ENCODE measurements at regions not wholly inside any gene's neighbourhood (a gene's known extent, or its start where the extent isn't known, plus 50 kb on each side); places are given as distances from the start of the nearest gene placed in this dataset.

- POLR2A ChIA-PET: no interaction called here
- CTCF ChIA-PET: no interaction called here
- intact Hi-C loops (cut with micrococcal nuclease): no loop called here
- H3K36me3 ChIP-seq (ENCODE audit: control insufficient read depth in 1 of 2, insufficient read depth in 2 of 2, low read length in 2 of 2): no peaks in the 10 kb centered on the region
- no peak overlapping the region for H2AFZ ChIP-seq (ENCODE audit: low read depth, low read length, poor library complexity, severe bottlenecking)
- H3K27ac ChIP-seq (ENCODE audit: low read depth, low read length): no peak overlapping the region
- no peaks in the 10 kb centered on the region for H3K9me2 ChIP-seq (ENCODE audit: insufficient read depth)
- no peak for TF ChIP-seq POLR2AphosphoS5 (IDR thresholded peaks at IDR 0.05; ENCODE audit: low read depth, low read length)
- no peak for TF ChIP-seq ATF3 (IDR thresholded peaks at IDR 0.05)
- TF ChIP-seq ZNF274 (IDR thresholded peaks at IDR 0.05; ENCODE audit: low read depth, low read length): no peak
- TF ChIP-seq FOSL1 (IDR thresholded peaks at IDR 0.05; ENCODE audit: low read depth): no peak
- no peak for TF ChIP-seq SIN3A (IDR thresholded peaks at IDR 0.05; ENCODE audit: low read depth)
- TF ChIP-seq EZH2phosphoT487 (IDR thresholded peaks at IDR 0.05; ENCODE audit: borderline replicate concordance): no peak
- no peak for TF ChIP-seq ZFX (IDR thresholded peaks at IDR 0.05)
- no peaks in the 10 kb centered on the region for H4K20me1 ChIP-seq (ENCODE audit: insufficient read depth)
- no peak overlapping the region for H3K4me2 ChIP-seq (ENCODE audit: low read length)
- ATAC-seq (no peak), DNase-seq (ENCODE audit: low read depth, low spot score) (no peak)
- H3K27me3 ChIP-seq (ENCODE audit: insufficient read depth, low read length): no peaks in the 10 kb centered on the region
- no peaks in the 10 kb centered on the region for H3K4me1 ChIP-seq (ENCODE audit: control insufficient read depth in 1 of 2, insufficient read depth in 2 of 2, low read length in 2 of 2)
- no TSS peak for BruUV-seq (replicated peaks)
- no peak overlapping the region for H3K4me3 ChIP-seq (replicated peaks in 1 of 2; ENCODE audit: low read depth in 1 of 2, low read length in 2 of 2)
- H3K79me2 ChIP-seq (ENCODE audit: insufficient read depth, low read length): no peaks in the 10 kb centered on the region
- RAD21 ChIA-PET (ENCODE audit: low non-redundant PET in 1 of 2, low total read pairs in 2 of 2, uncharacterized antibody in 2 of 2, unreplicated experiment in 2 of 2): no interaction called here
- H3K9me3 ChIP-seq (ENCODE audit: control insufficient read depth in 1 of 2, insufficient read depth in 1 of 2, low read depth in 1 of 2, low read length in 2 of 2): peaks cover 0 to 5% of the 10 kb centered on the region in 2 experiments; a peak in 1 of 4 replicates
- no peak overlapping the region for H3K9ac ChIP-seq (ENCODE audit: low read length)
Observed at GRCh38 chr5:1744393-1745122, 55.1 kb downstream of the MRPL36 start.

- no peak overlapping the region for H3K4me3 ChIP-seq (replicated peaks in 1 of 2; ENCODE audit: low read depth in 1 of 2, low read length in 2 of 2)
- H3K36me3 ChIP-seq (ENCODE audit: control insufficient read depth in 1 of 2, insufficient read depth in 2 of 2, low read length in 2 of 2): no peaks in the 10 kb centered on the region
- BruUV-seq (replicated peaks): no TSS peak
- ChIA-PET CTCF (no interaction called here), POLR2A (no interaction called here), RAD21 (ENCODE audit: low non-redundant PET in 1 of 2, low total read pairs in 2 of 2, uncharacterized antibody in 2 of 2, unreplicated experiment in 2 of 2) (no interaction called here)
- no peak overlapping the region for H2AFZ ChIP-seq (ENCODE audit: low read depth, low read length, poor library complexity, severe bottlenecking)
- no peaks in the 10 kb centered on the region for H3K27me3 ChIP-seq (ENCODE audit: insufficient read depth, low read length)
- DNase-seq (ENCODE audit: low read depth, low spot score) (no peak), ATAC-seq (no peak)
- intact Hi-C loops (cut with micrococcal nuclease): no loop called here
- no peak overlapping the region for H3K27ac ChIP-seq (ENCODE audit: low read depth, low read length)
- no peaks in the 10 kb centered on the region for H4K20me1 ChIP-seq (ENCODE audit: insufficient read depth)
- H3K9me3 ChIP-seq (ENCODE audit: control insufficient read depth in 1 of 2, insufficient read depth in 1 of 2, low read depth in 1 of 2, low read length in 2 of 2): peaks cover 0 to 5% of the 10 kb centered on the region in 2 experiments; a peak in 1 of 4 replicates
- no peak overlapping the region for H3K9ac ChIP-seq (ENCODE audit: low read length)
- no peaks in the 10 kb centered on the region for H3K79me2 ChIP-seq (ENCODE audit: insufficient read depth, low read length)
- no peaks in the 10 kb centered on the region for H3K9me2 ChIP-seq (ENCODE audit: insufficient read depth)
- no peak overlapping the region for H3K4me2 ChIP-seq (ENCODE audit: low read length)
- H3K4me1 ChIP-seq (ENCODE audit: control insufficient read depth in 1 of 2, insufficient read depth in 2 of 2, low read length in 2 of 2): no peaks in the 10 kb centered on the region
- TF ChIP-seq ELF1 (IDR thresholded peaks at IDR 0.05; ENCODE audit: borderline replicate concordance, low read depth) (no peak), EZH2 (IDR thresholded peaks at IDR 0.05) (no peak), MAX (IDR thresholded peaks at IDR 0.05) (no peak), FOSL1 (IDR thresholded peaks at IDR 0.05; ENCODE audit: low read depth) (no peak), CEBPB (IDR thresholded peaks at IDR 0.05; ENCODE audit: low read depth) (no peak), RAD21 (IDR thresholded peaks at IDR 0.05; ENCODE audit: low read depth) (no peak), SRF (IDR thresholded peaks at IDR 0.05; ENCODE audit: low read depth) (no peak), EZH2phosphoT487 (IDR thresholded peaks at IDR 0.05; ENCODE audit: borderline replicate concordance) (no peak), YY1 (IDR thresholded peaks at IDR 0.05; ENCODE audit: extremely low read depth, insufficient replicate concordance, low read depth, low read length) (no peak), ZNF274 (IDR thresholded peaks at IDR 0.05; ENCODE audit: low read depth, low read length) (no peak), TCF7L2 (IDR thresholded peaks at IDR 0.05; ENCODE audit: borderline replicate concordance, extremely low read depth, insufficient read depth, insufficient read length) (no peak), CTCF (IDR thresholded peaks at IDR 0.05 in 2 of 3, conservative IDR thresholded peaks at IDR 0.05 in 1 of 3; ENCODE audit: borderline replicate concordance in 1 of 3, insufficient read depth in 1 of 3, low read depth in 2 of 3, low read length in 2 of 3) (no peak), SIN3A (IDR thresholded peaks at IDR 0.05; ENCODE audit: low read depth) (no peak)
Observed at GRCh38 chr5:1743769-1744085, 55.9 kb downstream of the MRPL36 start.
